Liver (tissue), 8 donors: ENCODE measurements at regions not wholly inside any gene's neighbourhood (a gene's known extent, or its start where the extent isn't known, plus 50 kb on each side); places are given as distances from the start of the nearest gene placed in this dataset.
A peak's percentile ranks its signal among the peaks of the same experiment; 100 is the strongest.

ENCODE experiments used
- DNase-seq: peaks from one replicate; pipeline ENCODE4 v3.0.0-alpha.2; 2017; ENCODE audit warnings: low spot score
- H3K27ac ChIP-seq, 2 donors: one replicate each; pipeline ENCODE4 v1.7.0; 2013; ENCODE audit warnings: inconsistent platforms in 2 of 2, low read length in 2 of 2, control low read depth in 1 of 2, low read depth in 1 of 2, mild to moderate bottlenecking in 1 of 2
- H3K27me3 ChIP-seq, 4 donors: one replicate each; pipeline versions ENCODE4 v1.6.1 to v1.7.0; 2013; ENCODE audit warnings: low read length in 3 of 4, inconsistent platforms in 1 of 4, mild to moderate bottlenecking in 1 of 4, moderate library complexity in 1 of 4; ENCODE audit not compliant: control insufficient read depth in 4 of 4, insufficient read depth in 4 of 4
- H3K36me3 ChIP-seq, 4 donors: one replicate each; pipeline versions ENCODE4 v1.6.1 to v1.7.0; 2013; ENCODE audit warnings: low read length in 3 of 4, mild to moderate bottlenecking in 3 of 4, low read depth in 1 of 4, moderate library complexity in 1 of 4; ENCODE audit not compliant: control insufficient read depth in 4 of 4, insufficient read depth in 3 of 4
- H3K4me1 ChIP-seq, 4 donors: one replicate each; pipeline versions ENCODE4 v1.6.1 to v1.7.0; 2013; ENCODE audit warnings: low read length in 3 of 4, mild to moderate bottlenecking in 3 of 4, moderate library complexity in 1 of 4; ENCODE audit not compliant: control insufficient read depth in 4 of 4, insufficient read depth in 4 of 4
- H3K4me3 ChIP-seq, 3 donors: one replicate each; pipeline versions ENCODE4 v1.6.1 to v1.7.0; 2013; ENCODE audit warnings: low read length in 3 of 3, control low read depth in 1 of 3, low read depth in 1 of 3, mild to moderate bottlenecking in 1 of 3
- H3K9ac ChIP-seq, 2 donors: one replicate each; pipeline ENCODE4 v1.7.0; 2013; ENCODE audit warnings: low read length in 2 of 2, mild to moderate bottlenecking in 2 of 2, moderate library complexity in 2 of 2, control low read depth in 1 of 2, low read depth in 1 of 2
- H3K9me3 ChIP-seq, 4 donors: one replicate each; pipeline versions ENCODE4 v1.6.1 to v1.7.0; 2013; ENCODE audit warnings: low read length in 3 of 4; ENCODE audit not compliant: control insufficient read depth in 4 of 4
- ATF3 ChIP-seq: IDR thresholded peaks from 2 replicates; pipeline ENCODE4 v1.6.1; 2016; ENCODE audit warnings: antibody characterized with exemption
- EGR1 ChIP-seq, 2 donors: IDR thresholded peaks; 2 replicates each; pipeline ENCODE4 v1.6.1; 2016 to 2018; ENCODE audit warnings: antibody characterized with exemption in 2 of 2, low read depth in 2 of 2
- FOXA1 ChIP-seq: IDR thresholded peaks from 2 replicates; pipeline ENCODE4 v1.6.1; 2016; ENCODE audit warnings: antibody characterized with exemption
- FOXA2 ChIP-seq: IDR thresholded peaks from 2 replicates; pipeline ENCODE4 v1.6.1; 2016; ENCODE audit warnings: antibody characterized with exemption
- HNF4A ChIP-seq, 2 donors: conservative IDR thresholded peaks; 2 replicates each; pipeline ENCODE4 v1.6.1; 2016; ENCODE audit warnings: antibody characterized with exemption in 2 of 2, mild to moderate bottlenecking in 2 of 2
- HNF4G ChIP-seq: IDR thresholded peaks from 2 replicates; pipeline ENCODE4 v1.6.1; 2016; ENCODE audit warnings: antibody characterized with exemption
- JUND ChIP-seq, 2 donors: IDR thresholded peaks; 2 replicates each; pipeline ENCODE4 v1.6.1; 2016; ENCODE audit warnings: antibody characterized with exemption in 2 of 2
- MAX ChIP-seq: IDR thresholded peaks from 2 replicates; pipeline ENCODE4 v1.6.1; 2016; ENCODE audit warnings: antibody characterized with exemption
- NR2F2 ChIP-seq: IDR thresholded peaks from 2 replicates; pipeline ENCODE4 v1.6.1; 2016; ENCODE audit warnings: antibody characterized with exemption
- RAD21 ChIP-seq, 2 donors: IDR thresholded peaks; 2 replicates each; pipeline ENCODE4 v1.6.1; 2016; ENCODE audit warnings: antibody characterized with exemption in 2 of 2, mild to moderate bottlenecking in 2 of 2
- REST ChIP-seq: IDR thresholded peaks from 2 replicates; pipeline ENCODE4 v1.6.1; 2016; ENCODE audit warnings: antibody characterized with exemption, mild to moderate bottlenecking
- RXRA ChIP-seq, 2 donors: IDR thresholded peaks; 2 replicates each; pipeline ENCODE4 v1.6.1; 2017 to 2018; ENCODE audit warnings: antibody characterized with exemption in 2 of 2, mild to moderate bottlenecking in 1 of 2
- SP1 ChIP-seq: IDR thresholded peaks from 2 replicates; pipeline ENCODE4 v1.6.1; 2018; ENCODE audit warnings: antibody characterized with exemption, mild to moderate bottlenecking
- TAF1 ChIP-seq: conservative IDR thresholded peaks from 2 replicates; pipeline ENCODE4 v1.6.1; 2016; ENCODE audit warnings: antibody characterized with exemption, mild to moderate bottlenecking
- YY1 ChIP-seq: IDR thresholded peaks from 2 replicates; pipeline ENCODE4 v1.6.1; 2016; ENCODE audit warnings: antibody characterized with exemption, mild to moderate bottlenecking
- ZBTB33 ChIP-seq: IDR thresholded peaks from 2 replicates; pipeline ENCODE4 v1.6.1; 2016; ENCODE audit warnings: antibody characterized with exemption
- WGBS: extraction: QIAGEN DNeasy Blood & Tissue Kit; methylation state at CpG from one replicate; pipeline ENCODE4 v1.1.7; 2013; 5-methylcytosine and 5-hydroxymethylcytosine counted together
- TF ChIP-seq, protein P1 (sequence below): fragments of 150-350 bp; IDR thresholded peaks from 2 replicates; pipeline ENCODE4 v1.5.1; 2017; ENCODE audit warnings: improper control_type of control experiment, low read depth, low read length; ENCODE audit not compliant: missing input control
- donor health status: healthy.
- donor health status: healthy.
- donor health status: healthy.
- donor health status: healthy.
- donor health status: healthy.

DNA sequence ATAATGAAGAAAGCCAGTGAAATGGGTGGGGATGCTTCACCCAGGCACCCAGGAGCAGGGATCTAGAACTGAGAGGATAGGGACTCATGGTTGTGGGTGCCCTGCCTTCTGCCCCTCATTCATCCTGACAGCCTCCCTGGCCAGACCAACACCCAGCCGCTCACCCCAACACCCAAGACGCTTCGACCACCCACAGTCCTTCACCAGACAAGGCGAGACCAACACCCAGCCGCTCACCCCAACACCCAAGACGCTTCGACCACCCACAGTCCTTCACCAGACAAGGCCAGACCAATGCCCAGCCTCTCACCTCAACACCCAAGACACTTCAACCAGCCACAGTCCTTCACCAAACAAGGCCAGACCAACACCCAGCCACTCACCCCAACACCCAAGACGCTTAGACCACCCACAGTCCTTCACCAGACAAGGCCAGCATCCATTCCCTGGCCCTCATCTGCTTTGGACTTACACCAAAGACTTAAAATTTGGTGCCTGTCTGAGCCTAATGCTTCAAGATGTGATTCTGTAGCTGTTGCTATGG, 131.5 kb downstream of the ANKRD60 start:
- Histone ChIP-seq H3K36me3 (no peaks in the 10 kb centered on the region), H3K4me3 (no peak overlapping the region), H3K27me3 (peaks cover 0 to 12% (median 0%) of the 10 kb centered on the region in 4 donors), H3K9ac (no peak overlapping the region), H3K27ac (no peak overlapping the region), H3K4me1 (no peaks in the 10 kb centered on the region), H3K9me3 (no peaks in the 10 kb centered on the region)
- DNase-seq: peak; percentile 26
- WGBS: 79% methylated on average over 8 of the region's 8 CpGs
- no peak for TF ChIP-seq YY1
- TF ChIP-seq HNF4G: no peak
- TF ChIP-seq EGR1 (IDR thresholded peaks at IDR 0.05; ENCODE audit: low read depth in 2 of 2): no peak
- TF ChIP-seq FOXA2: no peak
- TF ChIP-seq ATF3: no peak
- TF ChIP-seq, protein P1, sequence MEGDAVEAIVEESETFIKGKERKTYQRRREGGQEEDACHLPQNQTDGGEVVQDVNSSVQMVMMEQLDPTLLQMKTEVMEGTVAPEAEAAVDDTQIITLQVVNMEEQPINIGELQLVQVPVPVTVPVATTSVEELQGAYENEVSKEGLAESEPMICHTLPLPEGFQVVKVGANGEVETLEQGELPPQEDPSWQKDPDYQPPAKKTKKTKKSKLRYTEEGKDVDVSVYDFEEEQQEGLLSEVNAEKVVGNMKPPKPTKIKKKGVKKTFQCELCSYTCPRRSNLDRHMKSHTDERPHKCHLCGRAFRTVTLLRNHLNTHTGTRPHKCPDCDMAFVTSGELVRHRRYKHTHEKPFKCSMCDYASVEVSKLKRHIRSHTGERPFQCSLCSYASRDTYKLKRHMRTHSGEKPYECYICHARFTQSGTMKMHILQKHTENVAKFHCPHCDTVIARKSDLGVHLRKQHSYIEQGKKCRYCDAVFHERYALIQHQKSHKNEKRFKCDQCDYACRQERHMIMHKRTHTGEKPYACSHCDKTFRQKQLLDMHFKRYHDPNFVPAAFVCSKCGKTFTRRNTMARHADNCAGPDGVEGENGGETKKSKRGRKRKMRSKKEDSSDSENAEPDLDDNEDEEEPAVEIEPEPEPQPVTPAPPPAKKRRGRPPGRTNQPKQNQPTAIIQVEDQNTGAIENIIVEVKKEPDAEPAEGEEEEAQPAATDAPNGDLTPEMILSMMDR: no peak

DNA sequence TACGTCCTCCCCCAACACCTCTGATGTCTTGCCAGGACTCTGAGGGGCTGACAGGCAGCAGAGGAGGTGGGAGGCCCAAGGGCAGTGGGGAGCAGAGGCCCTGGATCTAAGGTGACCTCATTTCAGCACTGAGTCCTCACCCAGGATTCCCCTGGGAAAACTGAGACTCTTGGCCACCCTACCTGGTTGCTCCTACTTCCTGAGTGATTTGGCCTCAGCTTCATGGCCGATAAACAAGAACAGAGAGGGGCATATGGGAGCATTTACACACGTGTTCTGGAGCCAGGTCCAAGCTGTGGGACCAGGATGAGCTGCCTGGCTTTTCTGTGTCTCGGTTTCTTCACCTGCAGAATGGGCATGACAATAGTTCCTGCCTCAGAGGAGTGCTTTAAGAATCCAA, 133.8 kb downstream of the ANKRD60 start:
- Histone ChIP-seq H3K4me1 (no peaks in the 10 kb centered on the region), H3K9ac (no peak overlapping the region), H3K27me3 (peaks cover 0 to 8% (median 0%) of the 10 kb centered on the region in 4 donors), H3K27ac (no peak overlapping the region), H3K9me3 (no peaks in the 10 kb centered on the region), H3K4me3 (no peak overlapping the region), H3K36me3 (no peaks in the 10 kb centered on the region)
- no peak for DNase-seq
- TF ChIP-seq HNF4G: no peak
- no peak for TF ChIP-seq ATF3
- TF ChIP-seq JUND (IDR thresholded peaks at IDR 0.05): no peak
- no peak for TF ChIP-seq EGR1 (IDR thresholded peaks at IDR 0.05; ENCODE audit: low read depth in 2 of 2)
- no peak for TF ChIP-seq FOXA1
- no peak for TF ChIP-seq RXRA (IDR thresholded peaks at IDR 0.05)
- no peak for TF ChIP-seq TAF1
- TF ChIP-seq SP1: no peak
- TF ChIP-seq, protein P1: no peak
- no peak for TF ChIP-seq FOXA2
- TF ChIP-seq NR2F2: no peak
- TF ChIP-seq YY1: no peak
- no peak for TF ChIP-seq REST
- no peak for TF ChIP-seq MAX
- TF ChIP-seq RAD21 (IDR thresholded peaks at IDR 0.05): no peak
- TF ChIP-seq HNF4A (conservative IDR thresholded peaks at IDR 0.05): no peak
- no peak for TF ChIP-seq ZBTB33
- 67% methylated on average over 4 of the region's 4 CpGs for WGBS
